GM12875 (cell line): ENCODE measurements at regions not wholly inside any gene's neighbourhood (a gene's known extent, or its start where the extent isn't known, plus 50 kb on each side); places are given as distances from the start of the nearest gene placed in this dataset.

Source experiments
- H3K4me3 ChIP-seq: one replicate; pipeline ENCODE4 v1.5.1; 2011; ENCODE audit warnings: low read depth, low read length, control low read depth
- TF ChIP-seq, protein P1 (sequence below): IDR thresholded peaks from 2 replicates; pipeline ENCODE4 v1.5.1; 2011; ENCODE audit warnings: low read depth, mild to moderate bottlenecking, control low read depth, inconsistent platforms, low read length, moderate library complexity, borderline replicate concordance; ENCODE audit not compliant: insufficient read depth

- no peak overlapping the region for H3K4me3 ChIP-seq
- TF ChIP-seq, protein P1, sequence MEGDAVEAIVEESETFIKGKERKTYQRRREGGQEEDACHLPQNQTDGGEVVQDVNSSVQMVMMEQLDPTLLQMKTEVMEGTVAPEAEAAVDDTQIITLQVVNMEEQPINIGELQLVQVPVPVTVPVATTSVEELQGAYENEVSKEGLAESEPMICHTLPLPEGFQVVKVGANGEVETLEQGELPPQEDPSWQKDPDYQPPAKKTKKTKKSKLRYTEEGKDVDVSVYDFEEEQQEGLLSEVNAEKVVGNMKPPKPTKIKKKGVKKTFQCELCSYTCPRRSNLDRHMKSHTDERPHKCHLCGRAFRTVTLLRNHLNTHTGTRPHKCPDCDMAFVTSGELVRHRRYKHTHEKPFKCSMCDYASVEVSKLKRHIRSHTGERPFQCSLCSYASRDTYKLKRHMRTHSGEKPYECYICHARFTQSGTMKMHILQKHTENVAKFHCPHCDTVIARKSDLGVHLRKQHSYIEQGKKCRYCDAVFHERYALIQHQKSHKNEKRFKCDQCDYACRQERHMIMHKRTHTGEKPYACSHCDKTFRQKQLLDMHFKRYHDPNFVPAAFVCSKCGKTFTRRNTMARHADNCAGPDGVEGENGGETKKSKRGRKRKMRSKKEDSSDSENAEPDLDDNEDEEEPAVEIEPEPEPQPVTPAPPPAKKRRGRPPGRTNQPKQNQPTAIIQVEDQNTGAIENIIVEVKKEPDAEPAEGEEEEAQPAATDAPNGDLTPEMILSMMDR, result no peak
These were observed 149.0 kb upstream of the RMST start for GRCh38 chr12:97313471-97314190.

DNA sequence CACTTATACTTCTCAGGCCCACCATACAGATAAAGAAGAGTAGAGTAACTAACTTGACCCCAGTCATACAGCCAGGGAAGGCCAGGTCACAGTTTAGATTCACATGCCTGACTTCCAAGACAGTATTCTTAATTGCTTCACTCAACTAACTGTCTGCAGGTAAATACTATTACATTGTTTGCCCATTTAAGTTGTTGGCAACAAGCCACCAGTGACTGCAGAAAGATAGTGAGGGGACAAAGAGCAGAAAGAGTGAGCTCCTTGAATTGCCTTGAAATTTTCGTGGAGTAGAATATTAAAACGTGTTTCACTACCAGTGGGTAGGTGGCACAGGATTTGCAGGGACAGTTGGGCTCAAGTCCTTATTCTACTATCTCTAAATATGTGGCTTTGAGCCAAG lies 146.3 kb upstream of the RMST start:
- TF ChIP-seq, protein P1, result no peak
- H3K4me3 ChIP-seq, result no peak overlapping the region

DNA sequence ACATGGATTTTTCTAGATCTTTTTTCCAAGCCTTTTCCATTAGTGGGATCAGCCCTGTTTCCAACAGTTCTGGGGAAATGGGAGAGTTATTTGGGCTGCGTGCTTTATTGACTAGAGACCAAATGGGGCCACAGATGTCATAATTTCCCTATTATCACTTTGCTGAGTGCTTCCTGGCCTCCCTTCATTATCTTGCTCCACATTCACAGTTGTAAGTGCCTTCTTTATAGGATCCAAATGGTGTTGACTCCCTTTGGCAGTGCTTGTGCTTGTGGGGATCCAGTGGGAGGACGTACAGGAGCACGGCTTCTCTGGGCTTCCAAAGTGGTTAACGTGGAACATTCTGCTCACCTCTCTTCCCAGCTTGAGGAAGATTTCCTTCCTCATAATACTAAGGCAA lies 141.0 kb upstream of the RMST start:
- TF ChIP-seq, protein P1, result no peak
- no peak overlapping the region for H3K4me3 ChIP-seq

DNA sequence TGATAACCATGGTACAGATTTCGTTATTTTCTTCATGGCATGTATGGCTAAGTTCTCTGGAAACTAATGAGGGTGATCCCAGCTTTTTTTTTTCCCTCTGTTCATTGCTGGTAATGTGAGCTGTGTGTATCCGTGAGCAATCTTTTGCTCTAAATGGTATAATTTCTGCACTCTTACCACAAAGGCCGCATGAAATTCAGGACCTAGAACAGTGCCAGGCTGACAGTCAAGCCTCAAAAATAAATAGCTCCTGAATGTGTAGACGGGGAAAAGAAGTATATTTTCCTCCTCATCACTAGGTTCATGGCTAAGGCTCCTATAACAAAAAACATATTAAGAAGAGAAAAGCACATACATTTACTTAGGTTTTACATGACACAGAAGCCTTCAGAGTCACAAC lies 140.2 kb upstream of the RMST start:
- TF ChIP-seq, protein P1, result no peak
- no peak overlapping the region for H3K4me3 ChIP-seq

- TF ChIP-seq, protein P1, result no peak
- H3K4me3 ChIP-seq, result no peak overlapping the region
These were observed 139.4 kb upstream of the RMST start for GRCh38 chr12:97323154-97323553.

DNA sequence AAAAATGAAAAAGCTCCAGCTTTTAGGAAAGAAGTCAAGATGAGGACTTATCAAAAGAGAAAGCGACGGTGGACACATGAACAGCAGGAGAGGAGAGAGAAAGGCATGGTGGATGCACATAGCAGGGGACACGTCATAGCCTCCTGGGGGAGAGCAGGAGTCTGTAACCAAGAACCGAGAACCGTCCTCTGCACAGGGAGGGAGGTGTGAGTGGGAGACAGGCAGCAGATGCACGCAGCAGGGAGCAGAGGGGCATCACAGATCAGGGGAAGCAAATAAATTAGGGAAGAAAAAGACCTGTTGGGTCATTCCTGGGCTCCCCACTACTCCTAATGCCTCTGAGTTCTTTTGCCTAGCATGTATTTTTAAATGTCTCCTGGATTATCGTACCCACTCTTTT lies 138.1 kb upstream of the RMST start:
- TF ChIP-seq, protein P1, result no peak
- H3K4me3 ChIP-seq, result no peak overlapping the region

- H3K4me3 ChIP-seq, result no peak overlapping the region
- TF ChIP-seq, protein P1, result no peak
These were observed 127.5 kb upstream of the RMST start for GRCh38 chr12:97335115-97335514.
